Natural killer cell treated with Interleukin-12 subunit alpha and Interleukin-12 subunit beta and Interleukin-15 and Interleukin-18, amount 100 ng/mL, for 72 hours (primary cell): ENCODE measurements at regions not wholly inside any gene's neighbourhood (a gene's known extent, or its start where the extent isn't known, plus 50 kb on each side); places are given as distances from the start of the nearest gene placed in this dataset.

ENCODE experiments used
- ATAC-seq, 2 donors: fragments of 150-1000 bp; cut with Tn5 transposase in 1 of 2; sonication (Bioruptor Pico), chemical (Tn5 transposase) in 1 of 2; 2 replicates each; pipeline ENCODE4 v1.10.0; 2021
- DNase-seq: peaks from one replicate; pipeline ENCODE4 v3.0.0; 2022; ENCODE audit warnings: low spot score
- H3K27ac Mint-ChIP-seq, 2 donors: 1 replicate in 1 of 2; 2 replicates in 1 of 2; pipeline ENCODE4 v1.8.0; 2022; ENCODE audit warnings: mixed read lengths in 2 of 2, mild to moderate bottlenecking in 1 of 2, moderate library complexity in 1 of 2
- H3K27me3 Mint-ChIP-seq, 2 donors: 1 replicate in 1 of 2; 2 replicates in 1 of 2; pipeline ENCODE4 v1.8.0; 2022; ENCODE audit warnings: mixed read lengths in 2 of 2
- H3K36me3 Mint-ChIP-seq: one replicate; pipeline ENCODE4 v1.8.0; 2022; ENCODE audit warnings: mixed read lengths
- H3K4me1 Mint-ChIP-seq, 2 donors: 1 replicate in 1 of 2; 2 replicates in 1 of 2; pipeline ENCODE4 v1.8.0; 2022; ENCODE audit warnings: low read depth in 2 of 2, mixed read lengths in 2 of 2, mild to moderate bottlenecking in 1 of 2
- H3K4me3 Mint-ChIP-seq: one replicate; pipeline ENCODE4 v1.8.0; 2022; ENCODE audit warnings: mixed read lengths
- H3K9me3 Mint-ChIP-seq: 2 replicates; pipeline ENCODE4 v1.8.0; 2022; ENCODE audit warnings: mixed read lengths

DNA sequence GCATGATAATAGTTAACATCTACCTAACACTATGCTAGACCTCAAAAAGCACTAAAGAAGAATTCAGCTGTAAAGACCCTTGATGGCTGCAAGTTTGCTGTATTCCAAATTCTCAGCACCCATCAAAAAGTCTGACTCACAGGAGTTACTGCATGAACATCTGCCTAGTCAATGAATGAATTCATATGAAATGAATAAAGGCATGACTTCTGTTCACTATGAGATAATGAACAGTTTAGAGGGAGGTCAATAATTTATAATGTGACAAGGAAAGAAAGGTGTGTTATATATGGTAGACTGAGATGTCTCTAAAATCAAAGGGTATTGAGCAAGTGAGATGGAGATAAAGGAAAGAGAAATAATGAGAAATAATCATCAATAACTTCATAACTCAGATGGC lies 508.2 kb upstream of the TGFBR2 start:
- DNase-seq = no peak
- Mint-ChIP-seq H3K9me3 (no peaks in the 10 kb centered on the region), H3K4me3 (no peak overlapping the region), H3K27me3 (peaks cover 11 to 36% of the 10 kb centered on the region in 2 donors), H3K27ac (no peak overlapping the region), H3K4me1 (no peaks in the 10 kb centered on the region), H3K36me3 (peaks cover 6% of the 10 kb centered on the region)
- no peak for ATAC-seq

DNA sequence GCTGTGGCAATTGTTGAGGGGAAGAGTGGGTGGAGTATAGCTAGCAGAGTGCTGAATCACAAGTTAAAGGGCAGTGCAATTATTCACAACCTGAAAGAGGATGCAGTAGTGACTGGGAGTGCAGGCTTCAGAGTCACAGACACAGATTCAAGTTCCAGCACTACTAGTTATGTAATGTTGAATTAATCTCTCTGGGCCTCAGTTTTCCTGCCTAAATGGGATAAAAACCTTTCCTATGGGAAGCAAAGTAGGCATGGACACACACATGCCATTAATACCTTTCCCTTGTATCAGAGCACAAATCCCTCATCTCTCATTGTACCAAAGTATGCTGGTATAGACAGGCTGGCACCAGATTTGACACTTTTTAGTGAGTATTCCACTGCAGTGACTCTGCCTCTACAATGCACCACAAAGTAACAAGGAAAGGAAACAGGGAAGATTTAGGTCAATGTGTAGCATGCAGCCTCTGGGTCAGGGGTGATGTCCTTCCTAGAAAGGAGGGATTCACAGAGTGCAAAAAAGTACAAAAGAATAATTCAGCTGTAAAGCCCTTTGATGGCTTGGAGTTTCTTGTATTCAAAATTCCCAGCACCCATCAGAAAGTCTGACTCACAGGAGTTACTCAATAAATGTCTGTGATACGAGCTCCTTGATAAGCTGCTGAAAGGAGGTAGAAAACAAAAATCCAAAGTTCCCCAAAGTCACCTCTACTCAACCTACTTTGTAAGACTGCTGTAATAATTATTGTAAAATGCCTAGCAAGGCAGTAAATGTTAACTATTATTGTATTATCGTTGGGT lies 507.5 kb upstream of the TGFBR2 start:
- DNase-seq (no peak), ATAC-seq (no peak)
- H3K4me3 Mint-ChIP-seq = no peak overlapping the region
- no peak overlapping the region for H3K27ac Mint-ChIP-seq
- peaks cover 14 to 41% of the 10 kb centered on the region in 2 donors for H3K27me3 Mint-ChIP-seq
- H3K9me3 Mint-ChIP-seq = no peaks in the 10 kb centered on the region
- H3K36me3 Mint-ChIP-seq = peaks cover 6% of the 10 kb centered on the region
- no peaks in the 10 kb centered on the region for H3K4me1 Mint-ChIP-seq

DNA sequence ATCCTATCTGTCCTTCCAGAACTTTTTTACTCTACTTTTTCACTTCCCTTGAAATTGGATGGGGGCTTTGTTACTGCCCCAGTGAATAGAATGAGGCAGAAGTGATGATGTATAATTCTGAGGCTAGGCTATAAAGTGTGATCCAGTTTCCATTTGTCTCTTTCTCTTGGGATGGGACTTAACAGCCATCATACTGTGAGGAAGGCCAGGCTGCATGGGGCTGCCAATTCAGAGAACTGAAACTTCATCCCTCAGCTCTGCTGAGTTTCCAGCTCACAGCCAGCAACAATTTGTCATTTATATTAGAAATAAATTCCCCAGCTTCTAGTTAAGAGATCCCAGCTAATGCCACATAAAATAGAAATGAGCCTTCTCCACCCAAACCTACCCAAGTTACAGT lies 504.0 kb upstream of the TGFBR2 start:
- Mint-ChIP-seq H3K27me3 (peaks cover 23 to 48% of the 10 kb centered on the region in 2 donors), H3K36me3 (no peaks in the 10 kb centered on the region), H3K4me1 (no peaks in the 10 kb centered on the region), H3K27ac (no peak overlapping the region), H3K9me3 (no peaks in the 10 kb centered on the region), H3K4me3 (no peak overlapping the region)
- ATAC-seq (no peak), DNase-seq (no peak)

DNA sequence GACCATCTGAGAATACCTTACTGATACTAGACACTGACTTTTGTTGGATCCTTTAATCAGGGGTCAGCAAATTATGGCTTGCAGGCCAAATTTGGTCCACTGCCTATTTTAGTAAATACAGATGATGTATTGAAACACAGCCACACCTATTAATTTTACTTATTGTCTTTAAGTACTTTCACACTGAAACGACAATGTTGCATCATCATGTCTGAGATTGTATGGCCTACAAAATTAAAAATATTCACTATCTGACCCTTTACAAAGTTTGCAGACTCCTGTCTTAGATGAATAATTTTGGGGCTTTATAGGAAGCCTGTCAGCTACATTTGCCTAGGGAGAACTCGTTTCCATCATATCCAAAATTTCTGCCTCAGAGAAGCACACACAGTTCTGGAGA lies 503.2 kb upstream of the TGFBR2 start:
- Mint-ChIP-seq H3K27me3 (peaks cover 23 to 46% of the 10 kb centered on the region in 2 donors), H3K9me3 (no peaks in the 10 kb centered on the region), H3K4me3 (no peak overlapping the region), H3K36me3 (no peaks in the 10 kb centered on the region), H3K27ac (no peak overlapping the region), H3K4me1 (no peaks in the 10 kb centered on the region)
- DNase-seq (no peak), ATAC-seq (no peak)

DNA sequence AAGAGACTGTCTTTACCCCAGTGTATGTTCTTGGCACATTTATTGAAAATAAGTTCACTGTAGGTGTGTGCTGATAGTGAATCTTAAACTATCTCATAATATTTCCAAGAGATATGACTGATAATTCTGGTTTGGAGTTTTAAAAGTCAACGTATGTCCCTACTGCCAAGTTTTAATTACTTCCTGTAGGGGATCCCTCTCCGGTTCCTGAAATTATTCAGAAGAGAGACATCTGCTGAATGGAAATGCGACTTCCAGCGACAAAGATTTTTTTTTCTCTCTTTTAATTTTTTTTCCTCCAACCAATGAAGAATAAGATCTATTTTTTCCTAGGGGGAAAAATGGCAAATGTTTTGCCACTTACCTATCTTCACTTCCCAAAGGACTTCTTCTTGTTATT lies 498.9 kb upstream of the TGFBR2 start:
- DNase-seq = no peak
- no peaks in the 10 kb centered on the region for H3K36me3 Mint-ChIP-seq
- H3K27me3 Mint-ChIP-seq = peaks cover 15 to 28% of the 10 kb centered on the region in 2 donors
- H3K4me3 Mint-ChIP-seq = no peak overlapping the region
- H3K4me1 Mint-ChIP-seq = no peaks in the 10 kb centered on the region
- no peak for ATAC-seq
- no peak overlapping the region for H3K27ac Mint-ChIP-seq
- H3K9me3 Mint-ChIP-seq = no peaks in the 10 kb centered on the region

DNA sequence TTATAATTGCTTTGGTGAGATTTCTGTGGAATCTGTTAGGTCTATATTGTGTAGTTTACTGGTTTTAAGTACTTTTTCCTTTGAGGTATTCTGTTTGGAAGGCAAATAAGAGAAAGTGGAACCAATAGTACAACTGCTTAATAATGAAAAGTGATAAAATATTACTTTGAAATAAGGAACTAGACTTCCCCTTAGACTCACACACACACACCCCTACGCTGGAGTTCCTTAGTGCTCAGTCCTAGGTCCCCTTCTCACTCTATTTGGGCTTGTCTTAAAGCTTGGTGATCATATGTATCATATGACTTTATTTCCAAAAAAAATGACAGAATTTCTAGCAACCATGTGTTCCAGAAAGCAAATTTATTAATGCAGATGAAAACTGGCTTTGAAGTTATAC lies 494.0 kb upstream of the TGFBR2 start:
- H3K9me3 Mint-ChIP-seq = no peaks in the 10 kb centered on the region
- H3K27me3 Mint-ChIP-seq = peaks cover 5 to 11% of the 10 kb centered on the region in 2 donors
- no peak for DNase-seq
- ATAC-seq = no peak
- H3K36me3 Mint-ChIP-seq = no peaks in the 10 kb centered on the region
- no peak overlapping the region for H3K27ac Mint-ChIP-seq
- H3K4me1 Mint-ChIP-seq = no peaks in the 10 kb centered on the region
- H3K4me3 Mint-ChIP-seq = no peak overlapping the region

DNA sequence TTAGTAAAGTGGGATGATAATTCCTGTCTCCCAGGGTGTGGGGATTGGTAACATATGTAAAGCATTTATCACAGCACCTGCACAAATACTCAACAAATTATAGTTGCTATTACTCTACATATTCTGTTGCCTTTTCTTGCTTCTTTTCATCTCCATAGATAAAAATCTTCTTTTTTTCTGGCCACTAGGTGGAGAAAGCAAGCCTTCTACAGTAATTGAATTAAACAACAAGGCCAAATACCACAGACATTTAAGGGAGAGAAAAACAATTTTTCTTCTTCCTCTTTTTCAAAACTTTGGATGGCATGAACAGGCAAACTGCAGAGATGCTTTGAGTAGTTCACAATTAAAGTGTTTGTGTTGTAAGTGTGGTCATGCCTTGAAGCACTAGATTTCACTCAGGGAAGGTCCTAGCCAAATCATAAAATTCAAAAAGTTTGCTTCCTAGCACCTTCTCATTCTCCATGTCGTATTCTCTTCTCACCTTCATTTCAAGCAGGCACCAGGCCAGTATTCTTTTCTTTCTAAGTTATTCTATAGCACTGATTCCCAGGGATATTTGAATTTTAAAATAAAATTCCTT lies 493.4 kb upstream of the TGFBR2 start:
- ATAC-seq (no peak), DNase-seq (no peak)
- no peaks in the 10 kb centered on the region for H3K36me3 Mint-ChIP-seq

DNA sequence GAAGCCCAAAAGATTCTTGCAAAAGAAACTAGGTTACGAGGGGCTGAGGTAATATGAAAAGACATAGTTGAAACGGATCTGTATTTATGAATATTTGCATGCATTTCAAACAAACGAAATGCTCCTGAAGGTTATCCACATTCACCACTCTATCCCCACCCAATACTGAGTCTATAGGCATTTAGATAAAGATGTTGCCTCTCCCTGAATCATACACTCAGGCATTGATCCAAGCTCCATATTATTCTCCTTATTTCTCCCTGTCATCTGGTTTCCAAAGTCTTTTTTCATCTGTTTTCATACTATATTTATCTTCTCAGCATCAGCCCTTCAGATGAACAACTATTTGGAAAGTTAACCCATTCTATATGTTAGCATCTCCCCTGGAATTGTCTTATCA lies 492.5 kb upstream of the TGFBR2 start:
- H3K27me3 Mint-ChIP-seq = peaks cover 5 to 13% of the 10 kb centered on the region in 2 donors
- no peak overlapping the region for H3K27ac Mint-ChIP-seq
- H3K9me3 Mint-ChIP-seq = no peaks in the 10 kb centered on the region
- ATAC-seq (no peak), DNase-seq (no peak)
- H3K4me3 Mint-ChIP-seq = no peak overlapping the region
- H3K36me3 Mint-ChIP-seq = no peaks in the 10 kb centered on the region
- no peaks in the 10 kb centered on the region for H3K4me1 Mint-ChIP-seq

More for the DNA sequence above, 493.4 kb upstream of the TGFBR2 start:
- Mint-ChIP-seq H3K4me3 (no peak overlapping the region), H3K27me3 (peaks cover 5 to 13% of the 10 kb centered on the region in 2 donors), H3K4me1 (no peaks in the 10 kb centered on the region), H3K9me3 (no peaks in the 10 kb centered on the region), H3K27ac (no peak overlapping the region)

DNA sequence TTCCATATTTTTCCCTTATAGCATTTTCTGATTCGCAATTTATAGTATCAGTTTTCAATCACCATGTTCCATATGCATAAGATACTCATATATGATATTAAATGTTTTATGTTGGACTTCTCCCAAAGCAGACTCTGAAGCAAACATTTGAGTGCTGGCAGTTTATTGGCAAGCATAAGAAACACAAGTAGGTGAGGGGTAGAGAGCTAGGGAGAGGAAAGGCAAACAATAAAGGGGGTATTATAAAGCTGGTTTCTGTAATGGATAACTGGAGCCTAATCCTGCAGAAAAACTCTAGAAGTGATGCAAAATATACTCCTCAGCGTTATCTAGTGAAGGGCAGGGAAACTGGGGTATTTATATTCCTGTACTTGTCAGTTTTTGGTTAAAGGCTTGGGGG lies 491.5 kb upstream of the TGFBR2 start:
- peaks cover 6 to 7% of the 10 kb centered on the region in 2 donors for H3K27me3 Mint-ChIP-seq

DNA sequence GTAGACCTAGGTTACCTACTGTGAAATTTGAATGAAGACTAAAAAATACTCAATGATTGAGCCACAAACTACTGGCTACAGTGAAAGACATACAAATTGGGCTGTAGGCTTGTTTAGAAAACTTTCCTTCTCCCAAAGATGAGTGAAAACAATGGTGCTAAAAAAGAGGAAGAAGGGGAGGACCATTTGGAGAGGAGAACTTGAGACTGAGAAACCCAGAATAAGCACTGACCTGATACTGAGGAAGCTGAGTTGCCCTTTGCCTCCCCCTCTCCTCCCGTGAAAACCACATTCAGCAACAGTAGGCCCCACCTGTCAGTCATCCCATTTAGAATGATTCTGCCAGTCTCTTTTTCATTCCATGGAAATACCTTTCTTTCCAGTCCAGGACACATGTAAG lies 484.0 kb upstream of the TGFBR2 start:
- no peak overlapping the region for H3K27ac Mint-ChIP-seq
- H3K36me3 Mint-ChIP-seq = no peaks in the 10 kb centered on the region
- peaks cover 5 to 11% of the 10 kb centered on the region in 2 donors for H3K27me3 Mint-ChIP-seq
- no peaks in the 10 kb centered on the region for H3K4me1 Mint-ChIP-seq
- no peak overlapping the region for H3K4me3 Mint-ChIP-seq
- no peak for DNase-seq
- ATAC-seq = no peak
- H3K9me3 Mint-ChIP-seq = no peaks in the 10 kb centered on the region

More for the DNA sequence above, 491.5 kb upstream of the TGFBR2 start:
- H3K27ac Mint-ChIP-seq = no peak overlapping the region
- H3K4me1 Mint-ChIP-seq = no peaks in the 10 kb centered on the region
- no peaks in the 10 kb centered on the region for H3K9me3 Mint-ChIP-seq
- DNase-seq = no peak
- H3K36me3 Mint-ChIP-seq = no peaks in the 10 kb centered on the region
- H3K4me3 Mint-ChIP-seq = no peak overlapping the region
- no peak for ATAC-seq

DNA sequence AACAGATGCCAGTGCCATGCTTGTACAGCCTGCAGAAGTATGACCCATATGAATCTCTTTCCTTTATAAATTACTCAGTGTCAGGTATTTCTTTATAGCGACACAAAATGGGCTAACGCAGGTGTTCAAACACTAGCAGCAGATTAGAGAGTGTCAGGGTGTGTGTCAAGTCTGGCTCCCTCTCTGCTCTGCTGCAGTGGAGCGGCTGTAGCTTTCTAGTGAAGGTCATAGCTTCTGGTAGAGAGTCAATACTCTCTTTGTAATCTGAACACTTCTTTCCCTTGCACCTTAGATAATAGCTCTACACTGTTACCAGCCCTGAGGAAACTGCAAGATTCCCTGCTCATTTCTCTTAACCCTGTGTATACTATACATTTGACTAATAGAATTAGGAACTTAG lies 483.2 kb upstream of the TGFBR2 start:
- Mint-ChIP-seq H3K36me3 (no peaks in the 10 kb centered on the region), H3K27ac (no peak overlapping the region), H3K9me3 (no peaks in the 10 kb centered on the region), H3K4me3 (no peak overlapping the region), H3K4me1 (no peaks in the 10 kb centered on the region), H3K27me3 (peaks cover 5 to 8% of the 10 kb centered on the region in 2 donors)
- no peak for DNase-seq
- ATAC-seq = no peak

DNA sequence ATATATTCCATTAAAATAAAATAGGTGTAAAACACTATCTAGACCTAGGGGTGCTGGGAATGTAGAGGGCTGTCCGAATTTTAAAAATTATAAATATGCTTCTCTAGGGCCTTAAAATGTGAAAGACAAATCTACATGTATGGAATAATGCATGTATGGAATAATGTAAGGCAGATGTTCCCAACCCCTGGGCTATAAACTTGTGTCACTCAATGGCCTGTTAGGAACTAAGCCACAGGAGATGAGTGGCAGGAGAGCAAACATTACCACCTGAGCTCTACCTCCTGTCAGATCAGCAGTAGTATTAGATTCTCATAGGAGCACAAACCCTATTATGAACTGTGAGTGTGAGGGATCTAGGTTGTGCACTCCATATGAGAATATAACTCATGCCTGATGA lies 482.6 kb upstream of the TGFBR2 start:
- Mint-ChIP-seq H3K27me3 (peaks cover 5 to 8% of the 10 kb centered on the region in 2 donors), H3K36me3 (no peaks in the 10 kb centered on the region), H3K4me1 (no peaks in the 10 kb centered on the region), H3K9me3 (no peaks in the 10 kb centered on the region), H3K27ac (no peak overlapping the region), H3K4me3 (no peak overlapping the region)
- ATAC-seq = no peak
- DNase-seq = no peak

DNA sequence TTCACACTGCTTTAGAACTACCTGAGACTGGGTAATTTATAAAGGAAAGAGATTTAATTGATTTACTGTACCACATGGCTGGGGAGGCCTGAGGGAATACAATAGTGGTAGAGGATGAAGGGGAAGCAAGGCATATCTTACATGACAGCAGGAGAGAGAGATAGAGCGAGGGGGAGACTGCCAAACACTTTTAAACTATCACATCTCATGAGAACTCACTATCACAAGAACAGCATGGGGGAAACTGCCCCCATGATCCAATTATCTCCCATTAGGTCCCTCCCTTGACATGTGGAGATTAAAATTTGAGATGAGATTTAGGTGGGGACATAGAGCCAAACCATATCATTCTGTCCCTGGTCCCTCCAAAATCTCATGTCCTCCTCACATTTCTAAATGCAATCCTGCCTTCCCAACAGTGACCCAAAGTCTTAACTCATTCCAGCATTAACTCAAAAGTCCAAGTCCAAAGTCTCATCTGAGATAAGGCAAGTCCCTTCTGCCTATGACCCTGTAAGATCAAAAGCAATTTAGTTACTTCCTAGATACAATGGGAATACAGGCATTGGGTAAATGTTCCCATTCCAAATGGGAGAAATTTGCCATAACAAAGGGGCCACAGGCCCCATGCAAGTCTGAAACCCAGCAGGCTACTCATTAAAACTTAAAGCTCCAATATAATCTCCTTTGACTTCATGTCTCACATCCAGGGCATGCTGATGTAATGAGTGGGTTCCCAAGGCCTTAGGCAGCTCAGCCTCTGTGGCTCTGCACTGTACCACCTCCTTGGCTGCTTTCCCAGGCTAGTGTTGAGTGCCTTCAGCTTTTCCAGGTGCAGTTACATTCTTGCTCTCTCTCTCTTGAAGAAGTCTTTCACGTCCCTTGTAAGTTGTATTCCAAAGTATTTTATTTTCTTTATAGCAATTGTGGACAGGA lies 481.7 kb upstream of the TGFBR2 start:
- Mint-ChIP-seq H3K4me3 (no peak overlapping the region), H3K27me3 (peaks cover 3 to 9% of the 10 kb centered on the region in 2 donors), H3K9me3 (no peaks in the 10 kb centered on the region), H3K27ac (no peak overlapping the region), H3K4me1 (no peaks in the 10 kb centered on the region), H3K36me3 (no peaks in the 10 kb centered on the region)
- no peak for DNase-seq
- no peak for ATAC-seq

DNA sequence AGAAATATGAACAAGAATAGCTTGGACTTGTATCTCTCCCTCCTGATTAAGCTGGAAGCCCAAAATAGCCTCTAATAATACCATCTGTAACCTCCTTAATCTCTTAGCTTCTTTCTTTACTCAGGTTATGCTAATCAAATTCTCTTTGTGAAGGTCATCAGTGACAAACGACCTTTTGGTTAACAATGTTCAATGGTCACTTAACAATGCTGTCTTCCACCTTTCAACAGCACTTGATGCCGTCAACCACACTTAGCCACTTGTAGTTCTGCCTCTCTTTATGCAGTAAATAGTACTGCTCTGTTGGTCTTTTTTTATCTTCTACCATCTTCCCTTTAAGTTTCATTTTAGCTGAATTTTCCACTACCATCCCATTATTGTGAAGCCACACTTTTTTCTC lies 476.6 kb upstream of the TGFBR2 start:
- no peaks in the 10 kb centered on the region for H3K9me3 Mint-ChIP-seq
- ATAC-seq (no peak), DNase-seq (no peak)
- peaks cover 3 to 20% of the 10 kb centered on the region in 2 donors for H3K27me3 Mint-ChIP-seq
- no peak overlapping the region for H3K27ac Mint-ChIP-seq
- H3K4me3 Mint-ChIP-seq = no peak overlapping the region
- H3K36me3 Mint-ChIP-seq = no peaks in the 10 kb centered on the region
- no peaks in the 10 kb centered on the region for H3K4me1 Mint-ChIP-seq
